Osteoblast (primary cell): ENCODE measurements at regions not wholly inside any gene's neighbourhood (a gene's known extent, or its start where the extent isn't known, plus 50 kb on each side); places are given as distances from the start of the nearest gene placed in this dataset.
"Not testable (repeated sequence)": the region's sequence is repeated elsewhere in the genome, so short reads cannot be mapped to it uniquely, and the experiment has no call there.

Experiments
- DNase-seq: peaks from one replicate; pipeline ENCODE4 v3.0.0; 2011; ENCODE audit warnings: low spot score, mixed read lengths; ENCODE audit not compliant: insufficient read length; ENCODE audit errors: missing footprints
- H2AFZ ChIP-seq: 2 replicates; pipeline ENCODE4 v1.6.0; 2011; ENCODE audit warnings: mild to moderate bottlenecking, low read length
- H3K27ac ChIP-seq: 2 replicates; pipeline ENCODE4 v1.5.1; 2011; ENCODE audit warnings: mild to moderate bottlenecking, low read depth, low read length, moderate library complexity
- H3K27me3 ChIP-seq: 2 replicates; pipeline ENCODE4 v1.6.0; 2012; ENCODE audit warnings: mild to moderate bottlenecking, control low read depth, inconsistent platforms, low read length, moderate library complexity; ENCODE audit not compliant: insufficient read depth
- H3K36me3 ChIP-seq: 2 replicates; pipeline ENCODE4 v1.5.1; 2011; ENCODE audit warnings: mild to moderate bottlenecking, low read length, control low read depth, moderate library complexity; ENCODE audit not compliant: insufficient read depth
- H3K4me1 ChIP-seq: 2 replicates; pipeline ENCODE4 v1.5.1; 2011; ENCODE audit warnings: mild to moderate bottlenecking, low read length, control low read depth, moderate library complexity; ENCODE audit not compliant: insufficient read depth
- H3K4me2 ChIP-seq: 2 replicates; pipeline ENCODE4 v1.6.0; 2011; ENCODE audit warnings: mild to moderate bottlenecking, low read length; ENCODE audit not compliant: insufficient read depth
- H3K4me3 ChIP-seq: fragments of 200-600 bp; sonication (generic); 3 replicates; pipeline ENCODE4 v1.5.1; 2012; ENCODE audit warnings: mild to moderate bottlenecking, low read length, inconsistent platforms; ENCODE audit not compliant: insufficient read depth
- H3K79me2 ChIP-seq: 2 replicates; pipeline ENCODE4 v1.6.0; 2012; ENCODE audit warnings: mild to moderate bottlenecking, low read length, control low read depth, inconsistent platforms; ENCODE audit not compliant: insufficient read depth
- H3K9me3 ChIP-seq: 2 replicates; pipeline ENCODE4 v1.5.1; 2011; ENCODE audit warnings: low read depth, low read length, control low read depth
- H4K20me1 ChIP-seq: 2 replicates; pipeline ENCODE4 v1.6.0; 2012; ENCODE audit warnings: mild to moderate bottlenecking, low read length, control low read depth; ENCODE audit not compliant: insufficient read depth
- TF ChIP-seq, protein P1 (sequence below): IDR thresholded peaks from 2 replicates; pipeline ENCODE4 v1.5.1; 2011; ENCODE audit warnings: mild to moderate bottlenecking, low read depth, low read length, moderate library complexity; ENCODE audit errors: extremely low read depth

DNA sequence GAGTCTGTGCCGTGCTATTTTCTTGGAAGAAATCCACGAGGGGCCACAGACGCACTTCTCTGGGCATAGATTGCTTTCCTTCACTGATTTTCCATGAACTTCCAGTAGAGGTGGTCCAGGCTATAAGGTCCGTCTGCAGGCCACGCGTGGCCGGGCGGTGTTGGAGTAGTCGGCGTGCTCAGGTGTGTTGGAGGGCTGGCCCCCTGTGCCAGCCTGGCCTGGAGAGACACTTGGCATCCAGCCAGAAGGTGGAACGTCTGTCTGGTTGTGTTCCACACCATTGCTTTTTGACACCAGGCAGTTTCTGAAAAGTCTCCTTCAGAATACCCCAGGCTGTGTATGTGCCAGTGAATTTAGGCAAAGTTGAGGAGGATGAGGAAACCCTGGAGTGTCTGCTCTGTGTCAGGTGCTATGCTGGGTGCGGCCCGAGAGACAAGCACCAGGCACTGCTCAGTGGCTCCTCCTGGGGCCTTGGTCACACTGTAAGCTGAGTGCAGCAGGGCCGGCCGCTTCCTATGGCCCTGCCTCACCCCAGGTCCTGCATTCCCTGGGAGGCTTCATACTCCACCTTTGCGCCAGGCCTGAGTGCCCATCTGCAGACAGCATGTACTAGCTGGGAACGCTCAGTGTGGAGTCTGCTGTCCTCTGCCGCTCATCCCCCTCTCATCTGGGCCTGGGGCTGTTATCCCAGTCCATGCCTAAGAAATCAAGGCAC, 52.1 kb upstream of the TAMM41 start:
- no peaks in the 10 kb centered on the region for H3K36me3 ChIP-seq
- H3K27ac ChIP-seq: no peak overlapping the region
- H2AFZ ChIP-seq: no peak overlapping the region
- H3K4me3 ChIP-seq: no peak overlapping the region
- no peak overlapping the region for H3K4me2 ChIP-seq
- H3K79me2 ChIP-seq: no peaks in the 10 kb centered on the region
- H3K27me3 ChIP-seq: no peaks in the 10 kb centered on the region
- no peaks in the 10 kb centered on the region for H3K4me1 ChIP-seq
- H3K9me3 ChIP-seq: no peaks in the 10 kb centered on the region
- no peak for DNase-seq
- H4K20me1 ChIP-seq: no peaks in the 10 kb centered on the region
- TF ChIP-seq, protein P1, sequence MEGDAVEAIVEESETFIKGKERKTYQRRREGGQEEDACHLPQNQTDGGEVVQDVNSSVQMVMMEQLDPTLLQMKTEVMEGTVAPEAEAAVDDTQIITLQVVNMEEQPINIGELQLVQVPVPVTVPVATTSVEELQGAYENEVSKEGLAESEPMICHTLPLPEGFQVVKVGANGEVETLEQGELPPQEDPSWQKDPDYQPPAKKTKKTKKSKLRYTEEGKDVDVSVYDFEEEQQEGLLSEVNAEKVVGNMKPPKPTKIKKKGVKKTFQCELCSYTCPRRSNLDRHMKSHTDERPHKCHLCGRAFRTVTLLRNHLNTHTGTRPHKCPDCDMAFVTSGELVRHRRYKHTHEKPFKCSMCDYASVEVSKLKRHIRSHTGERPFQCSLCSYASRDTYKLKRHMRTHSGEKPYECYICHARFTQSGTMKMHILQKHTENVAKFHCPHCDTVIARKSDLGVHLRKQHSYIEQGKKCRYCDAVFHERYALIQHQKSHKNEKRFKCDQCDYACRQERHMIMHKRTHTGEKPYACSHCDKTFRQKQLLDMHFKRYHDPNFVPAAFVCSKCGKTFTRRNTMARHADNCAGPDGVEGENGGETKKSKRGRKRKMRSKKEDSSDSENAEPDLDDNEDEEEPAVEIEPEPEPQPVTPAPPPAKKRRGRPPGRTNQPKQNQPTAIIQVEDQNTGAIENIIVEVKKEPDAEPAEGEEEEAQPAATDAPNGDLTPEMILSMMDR: no peak

DNA sequence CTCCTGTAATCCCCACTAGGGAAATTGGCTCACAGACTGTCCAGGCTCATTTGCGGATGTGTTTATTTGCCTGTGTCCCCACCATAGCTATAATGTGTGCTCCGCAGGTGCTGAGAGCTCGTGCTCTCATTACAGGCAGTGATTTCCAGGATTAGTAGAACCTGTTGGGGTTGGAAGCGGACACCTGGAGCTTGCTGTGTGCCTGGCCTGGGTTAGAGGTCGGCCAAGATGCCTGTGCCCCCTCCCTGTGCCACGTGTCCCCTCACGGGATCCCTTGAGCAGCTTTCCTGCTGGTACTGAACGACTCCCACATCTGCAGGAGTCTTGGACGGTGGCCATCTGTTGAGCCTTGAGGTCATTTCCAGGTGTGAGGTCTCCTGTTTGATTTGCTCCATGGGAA, 52.7 kb upstream of the TAMM41 start:
- H3K36me3 ChIP-seq, H3K27me3 ChIP-seq, H3K4me1 ChIP-seq, H3K27ac ChIP-seq, H2AFZ ChIP-seq, H4K20me1 ChIP-seq, H3K79me2 ChIP-seq, H3K4me2 ChIP-seq, H3K9me3 ChIP-seq, DNase-seq, H3K4me3 ChIP-seq: not testable (repeated sequence)

DNA sequence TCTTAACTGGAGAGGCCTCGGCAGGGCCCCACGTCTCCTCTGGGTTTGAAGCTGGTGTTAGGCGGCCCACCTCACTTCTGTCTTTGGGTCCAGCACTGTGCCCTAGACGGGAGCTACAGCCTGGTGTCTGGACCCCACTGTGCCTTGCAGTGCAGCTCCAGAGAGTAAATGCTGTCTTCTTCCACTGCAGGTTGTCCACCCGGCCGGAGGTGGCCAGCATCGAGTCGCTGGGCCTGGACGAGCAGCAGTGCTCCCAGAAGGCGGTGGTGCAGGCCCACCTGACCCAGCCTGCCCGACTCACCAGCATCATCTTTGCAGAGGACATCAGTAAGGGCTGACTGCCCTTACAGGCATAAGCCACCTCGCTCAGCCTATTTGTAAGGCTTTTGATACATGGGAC, 53.1 kb upstream of the TAMM41 start:
- Histone ChIP-seq H3K9me3 (no peaks in the 10 kb centered on the region), H3K4me3 (no peak overlapping the region), H3K4me1 (no peaks in the 10 kb centered on the region), H4K20me1 (no peaks in the 10 kb centered on the region), H3K79me2 (no peaks in the 10 kb centered on the region), H3K36me3 (no peaks in the 10 kb centered on the region), H3K27me3 (no peaks in the 10 kb centered on the region), H3K27ac (no peak overlapping the region), H2AFZ (no peak overlapping the region), H3K4me2 (no peak overlapping the region)
- no peak for DNase-seq
- TF ChIP-seq, protein P1: no peak

DNA sequence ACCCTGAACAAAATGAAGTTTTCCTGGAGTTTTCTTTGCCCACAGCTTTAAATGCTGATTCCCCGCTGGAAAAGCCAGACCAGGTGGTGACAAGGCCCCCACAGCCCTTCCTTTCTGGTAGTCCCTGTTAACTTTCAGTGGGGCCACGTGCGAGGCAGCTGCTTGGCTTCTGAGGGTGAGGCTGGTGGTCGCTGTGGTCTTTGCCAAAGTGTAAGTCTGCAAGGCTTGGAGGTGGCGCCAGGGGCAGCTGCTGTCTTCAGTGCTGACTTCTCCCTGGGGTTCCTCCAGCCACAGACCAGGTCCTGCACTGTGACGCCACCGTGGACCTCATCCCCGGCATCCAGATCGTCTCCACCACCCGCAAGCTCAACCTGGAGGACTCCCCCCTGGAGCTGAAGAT, 54.1 kb upstream of the TAMM41 start:
- Histone ChIP-seq H3K79me2 (no peaks in the 10 kb centered on the region), H2AFZ (no peak overlapping the region), H4K20me1 (no peaks in the 10 kb centered on the region), H3K27ac (no peak overlapping the region), H3K4me3 (no peak overlapping the region), H3K9me3 (no peaks in the 10 kb centered on the region), H3K4me2 (no peak overlapping the region), H3K36me3 (no peaks in the 10 kb centered on the region), H3K4me1 (no peaks in the 10 kb centered on the region), H3K27me3 (no peaks in the 10 kb centered on the region)
- TF ChIP-seq, protein P1: no peak
- no peak for DNase-seq
